Stimulated activated CD8-positive, alpha-beta memory T cell treated with anti-CD3 and anti-CD28 coated beads, Interleukin-4, amount 100 ng/mL, for 48 hours (primary cell): ENCODE measurements at regions not wholly inside any gene's neighbourhood (a gene's known extent, or its start where the extent isn't known, plus 50 kb on each side); places are given as distances from the start of the nearest gene placed in this dataset.

Experiments
- DNase-seq: peaks from one replicate; pipeline ENCODE4 v3.0.0-alpha.2; 2020

DNA sequence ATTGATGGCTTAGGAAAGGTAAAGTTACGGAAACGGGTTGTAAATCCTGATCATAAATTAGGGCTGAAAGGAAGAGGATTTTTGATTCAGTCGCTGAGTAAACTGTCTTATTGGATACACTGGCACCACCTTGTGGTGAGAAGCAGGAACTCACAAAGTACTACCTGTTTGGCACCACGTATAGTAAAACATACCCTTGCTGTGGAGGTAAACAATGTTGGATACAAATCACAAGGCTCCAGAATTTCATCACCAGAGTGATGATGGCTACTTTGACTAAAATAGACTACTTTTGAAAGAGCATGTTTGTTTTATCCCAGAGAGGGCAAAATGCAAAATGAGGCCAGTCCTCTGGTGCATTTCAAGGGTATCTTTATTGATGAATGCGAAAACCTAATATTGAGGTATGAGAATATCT is 216.9 kb downstream of the IGSF11 start:
- DNase-seq = peak; percentile 39

DNA sequence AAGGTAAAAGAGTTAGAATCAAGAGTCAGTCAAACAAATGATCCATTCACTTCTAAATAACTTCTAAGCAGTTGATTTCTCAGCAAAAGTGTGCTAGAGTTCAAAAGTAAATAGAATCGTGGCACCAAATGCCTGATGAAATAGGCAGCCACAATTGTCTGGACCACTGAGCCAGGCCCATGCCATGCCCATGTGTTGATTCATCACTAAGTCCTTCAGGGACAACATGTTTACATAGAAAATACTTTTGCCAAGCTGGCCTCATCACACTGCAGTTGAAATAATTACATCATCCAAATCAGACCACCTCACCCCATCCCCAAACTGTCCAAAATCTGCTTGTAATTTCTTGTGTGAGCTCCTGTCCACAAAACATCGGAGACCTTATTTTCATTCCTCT is 216.3 kb downstream of the IGSF11 start:
- DNase-seq = no peak

DNA sequence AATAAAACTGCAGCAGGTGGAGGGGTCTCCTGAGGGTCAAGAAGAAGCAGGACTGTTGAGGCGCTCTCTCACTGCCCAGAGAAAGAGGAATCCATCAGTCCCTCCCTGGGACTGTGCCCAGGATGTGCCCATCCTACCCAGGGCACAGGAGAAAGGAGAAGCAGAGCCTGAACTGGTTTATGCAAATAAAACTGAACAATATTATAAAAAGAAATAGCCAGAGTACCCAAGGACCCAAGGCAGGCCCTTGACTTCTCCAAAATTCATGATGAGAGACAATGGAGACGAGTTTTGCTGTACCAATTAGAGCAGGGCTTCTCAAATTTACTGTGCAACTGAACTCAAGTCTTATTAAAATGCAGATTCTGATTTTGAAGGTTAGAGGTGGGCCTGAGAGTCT is 211.0 kb downstream of the IGSF11 start:
- DNase-seq = no peak

DNA sequence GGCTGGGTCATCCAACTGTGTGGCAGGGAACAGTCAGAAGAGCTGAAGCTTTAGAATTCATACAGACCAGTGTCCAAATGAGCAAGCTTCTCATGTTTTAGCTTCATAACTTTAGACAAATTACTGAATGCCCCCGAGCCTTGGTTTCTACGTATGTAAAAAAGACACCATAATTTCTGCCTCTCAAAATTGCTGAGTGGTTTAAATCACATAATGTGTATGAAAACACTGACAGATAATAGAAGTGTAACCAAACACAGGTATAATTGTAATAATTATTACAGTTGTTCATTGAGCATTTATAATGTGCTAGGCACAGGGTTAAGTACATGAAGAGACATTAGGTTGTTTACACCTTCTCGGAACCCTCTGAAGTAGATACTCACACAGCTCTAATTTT is 207.2 kb downstream of the IGSF11 start:
- no peak for DNase-seq

DNA sequence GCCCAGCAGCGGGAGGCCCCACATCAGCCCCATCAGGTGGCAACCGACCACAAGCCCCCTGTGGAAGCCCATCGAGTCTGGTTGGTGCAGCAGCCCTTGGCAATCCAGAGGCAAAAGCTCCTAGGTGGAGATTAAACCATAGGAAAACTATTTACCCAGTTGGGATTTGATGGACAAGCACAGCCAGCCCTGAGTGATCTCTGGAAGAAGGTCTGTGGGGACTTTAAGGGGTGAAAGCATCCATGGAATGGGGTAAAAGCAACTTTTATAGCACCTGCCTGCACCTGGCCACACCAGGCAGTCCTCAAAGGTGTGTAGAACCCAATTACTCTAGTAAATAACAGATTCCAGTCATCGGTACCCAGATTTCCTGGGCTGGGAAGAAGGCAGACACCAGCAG is 206.3 kb downstream of the IGSF11 start:
- no peak for DNase-seq

DNA sequence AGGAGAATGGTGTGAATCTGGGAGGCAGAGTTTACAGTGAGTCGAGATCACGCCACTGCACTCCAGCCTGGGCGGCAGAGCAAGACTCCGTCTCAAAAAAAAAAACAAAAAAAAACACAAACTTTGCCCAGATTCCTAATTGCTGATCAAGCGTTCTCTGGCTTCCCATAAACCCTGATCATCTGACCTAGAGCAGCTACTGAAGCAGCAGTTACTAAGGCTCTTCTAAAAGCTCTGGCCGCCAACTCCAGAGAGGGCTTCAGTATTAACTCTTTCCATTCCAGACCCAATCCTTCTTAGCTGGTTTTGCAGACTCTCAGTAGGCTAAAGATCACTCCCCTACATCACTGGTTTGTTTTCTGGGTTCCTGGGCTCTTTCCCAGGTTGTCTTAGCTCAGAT is 201.6 kb downstream of the IGSF11 start:
- DNase-seq = no peak

DNA sequence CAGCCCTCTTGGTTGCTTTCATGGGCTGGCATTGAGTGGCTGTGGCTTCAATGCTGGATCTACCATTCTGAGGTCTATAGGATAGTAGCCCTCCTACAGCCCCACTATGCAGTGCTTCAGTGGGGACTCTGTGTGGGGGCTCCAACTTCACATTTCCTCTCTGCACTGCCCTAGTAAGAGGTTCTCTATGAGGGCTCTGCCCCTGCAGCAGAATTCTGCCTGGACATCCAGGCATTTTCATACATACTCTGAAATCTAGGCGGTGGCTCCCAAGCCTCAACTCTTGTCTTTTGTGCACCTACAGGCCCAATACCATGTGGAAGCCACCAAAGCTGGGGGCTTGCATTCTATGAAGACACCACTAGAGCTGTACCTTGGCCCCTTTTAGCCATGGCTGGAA is 195.8 kb downstream of the IGSF11 start:
- DNase-seq = no peak

DNA sequence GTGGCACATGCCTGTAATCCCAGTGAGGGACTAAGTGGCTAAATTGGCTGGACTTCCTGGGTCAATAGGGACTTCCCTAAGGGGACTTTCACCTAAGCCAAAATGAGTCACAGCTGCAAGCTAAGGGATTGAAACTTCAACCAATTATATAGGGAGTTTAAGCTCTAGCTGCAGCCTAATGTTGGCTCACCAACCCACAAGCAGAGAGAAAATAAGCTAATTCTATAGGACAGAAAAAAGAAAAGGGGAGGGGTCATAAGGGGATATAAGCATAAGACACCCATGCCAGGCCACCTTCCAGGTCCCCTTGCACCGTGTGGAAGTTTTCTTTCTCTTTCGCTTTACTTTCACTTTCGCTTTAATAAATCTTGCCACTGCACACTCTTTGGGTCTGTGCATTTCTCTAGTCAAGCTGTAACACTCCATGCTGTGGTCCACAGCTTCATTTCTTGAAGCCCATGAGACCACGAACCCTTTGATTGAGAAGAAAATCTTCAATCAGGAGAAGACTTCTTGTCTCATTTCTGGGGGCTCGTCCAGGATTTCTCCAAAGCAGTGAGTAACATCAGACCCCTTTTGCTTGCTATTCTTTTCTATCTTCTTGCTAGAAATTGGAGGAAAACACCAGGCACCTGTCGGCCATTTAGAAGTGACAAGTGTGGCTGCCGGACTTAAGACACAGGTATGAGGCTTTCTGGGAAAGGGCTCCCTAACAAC is 192.3 kb downstream of the IGSF11 start:
- no peak for DNase-seq

DNA sequence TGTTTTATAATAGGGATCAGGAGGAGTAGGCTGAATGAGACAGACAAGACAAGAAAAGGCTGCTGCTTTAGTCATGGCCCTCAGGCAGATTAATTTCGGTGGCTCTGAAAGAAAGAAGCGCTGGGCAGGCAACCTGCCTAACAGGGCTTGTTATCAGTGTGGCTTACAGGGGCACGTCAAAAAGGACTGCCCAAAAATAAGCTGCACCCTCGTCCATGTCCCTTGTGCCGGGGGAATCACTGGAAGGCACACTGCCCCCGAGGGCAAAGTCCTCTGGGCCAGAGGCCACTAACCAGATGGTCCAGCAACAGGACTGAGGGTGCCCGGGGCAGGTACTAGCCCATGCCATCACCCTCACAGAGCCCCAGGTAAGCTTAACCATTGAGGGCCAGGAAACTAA is 188.5 kb downstream of the IGSF11 start:
- no peak for DNase-seq
